Neutrophil (primary cell): ENCODE measurements at regions not wholly inside any gene's neighbourhood (a gene's known extent, or its start where the extent isn't known, plus 50 kb on each side); places are given as distances from the start of the nearest gene placed in this dataset.
"Not testable (repeated sequence)": the region's sequence is repeated elsewhere in the genome, so short reads cannot be mapped to it uniquely, and the experiment has no call there.

Experiments
- H3K27ac ChIP-seq: fragments of 200-600 bp; sonication (generic); 2 replicates; pipeline ENCODE4 v1.5.1; 2016; ENCODE audit warnings: mild to moderate bottlenecking, moderate library complexity
- H3K27me3 ChIP-seq: fragments of 200-600 bp; sonication (generic); 2 replicates; pipeline ENCODE4 v1.6.0; 2016; ENCODE audit warnings: mild to moderate bottlenecking
- H3K36me3 ChIP-seq: fragments of 200-600 bp; sonication (generic); 2 replicates; pipeline ENCODE4 v1.5.1; 2017
- H3K4me1 ChIP-seq, 2 experiments: fragments of 200-600 bp in 1 of 2; sonication (generic) in 1 of 2; 1 replicate in 1 of 2; 2 replicates in 1 of 2; pipeline versions ENCODE4 v1.5.1 to v1.6.1; 2013 to 2016; ENCODE audit warnings: low read depth in 1 of 2, low read length in 1 of 2, mild to moderate bottlenecking in 1 of 2, moderate library complexity in 1 of 2; ENCODE audit not compliant: control insufficient read depth in 1 of 2, insufficient read depth in 1 of 2
- H3K4me3 ChIP-seq, 2 experiments: fragments of 200-600 bp in 1 of 2; sonication (generic) in 1 of 2; 1 replicate in 1 of 2; 2 replicates in 1 of 2; pipeline ENCODE4 v1.5.1; 2013 to 2016; ENCODE audit warnings: low read depth in 1 of 2, low read length in 1 of 2, mild to moderate bottlenecking in 1 of 2, moderate library complexity in 1 of 2
- H3K9me3 ChIP-seq: fragments of 200-600 bp; sonication (generic); 2 replicates; pipeline ENCODE4 v1.5.1; 2016
- CTCF ChIP-seq: fragments of 200-600 bp; sonication (generic); IDR thresholded peaks from 2 replicates; pipeline ENCODE4 v1.5.1; 2016; ENCODE audit warnings: antibody characterized with exemption

GRCh38 chr18:28267276-28267675, 90.3 kb upstream of the CDH2 start:
- H3K4me1 ChIP-seq = no peaks in the 10 kb centered on the region
- no peak for TF ChIP-seq CTCF
- H3K27ac ChIP-seq = no peak overlapping the region
- no peaks in the 10 kb centered on the region for H3K27me3 ChIP-seq
- no peaks in the 10 kb centered on the region for H3K36me3 ChIP-seq
- H3K9me3 ChIP-seq = no peaks in the 10 kb centered on the region
- no peak overlapping the region for H3K4me3 ChIP-seq

GRCh38 chr18:28256166-28256565, 79.2 kb upstream of the CDH2 start:
- H3K27me3 ChIP-seq = no peaks in the 10 kb centered on the region
- no peak overlapping the region for H3K4me3 ChIP-seq

GRCh38 chr18:28248653-28249052, 71.7 kb upstream of the CDH2 start:
- TF ChIP-seq CTCF = no peak
- H3K27me3 ChIP-seq = no peaks in the 10 kb centered on the region
- H3K4me3 ChIP-seq = no peak overlapping the region

More at GRCh38 chr18:28256166-28256565, 79.2 kb upstream of the CDH2 start:
- peaks cover 3% of the 10 kb centered on the region for H3K9me3 ChIP-seq
- H3K4me1 ChIP-seq = no peaks in the 10 kb centered on the region
- H3K36me3 ChIP-seq = no peaks in the 10 kb centered on the region
- H3K27ac ChIP-seq = no peak overlapping the region
- TF ChIP-seq CTCF = no peak

GRCh38 chr18:28240626-28241025, 63.7 kb upstream of the CDH2 start:
- H3K27ac ChIP-seq, H3K4me1 ChIP-seq, H3K36me3 ChIP-seq, H3K4me3 ChIP-seq, H3K9me3 ChIP-seq, H3K27me3 ChIP-seq: not testable (repeated sequence)

More at GRCh38 chr18:28248653-28249052, 71.7 kb upstream of the CDH2 start:
- Histone ChIP-seq H3K9me3 (no peaks in the 10 kb centered on the region), H3K27ac (no peak overlapping the region), H3K36me3 (no peaks in the 10 kb centered on the region), H3K4me1 (no peaks in the 10 kb centered on the region)

- Histone ChIP-seq H3K27me3 (no peaks in the 10 kb centered on the region), H3K27ac (no peak overlapping the region), H3K36me3 (no peaks in the 10 kb centered on the region), H3K4me1 (no peaks in the 10 kb centered on the region), H3K9me3 (no peaks in the 10 kb centered on the region), H3K4me3 (no peak overlapping the region)
- TF ChIP-seq CTCF = no peak
Measured at GRCh38 chr18:28236487-28236886, 59.6 kb upstream of the CDH2 start.
